GDM1 (cell line): ENCODE measurements at regions not wholly inside any gene's neighbourhood (a gene's known extent, or its start where the extent isn't known, plus 50 kb on each side); places are given as distances from the start of the nearest gene placed in this dataset.
"Not testable (repeated sequence)": the region's sequence is repeated elsewhere in the genome, so short reads cannot be mapped to it uniquely, and the experiment has no call there.

Experiments used
- DNase-seq: peaks from one replicate; lab custom pipeline; 2025; lab: John Stamatoyannopoulos, UW

DNA sequence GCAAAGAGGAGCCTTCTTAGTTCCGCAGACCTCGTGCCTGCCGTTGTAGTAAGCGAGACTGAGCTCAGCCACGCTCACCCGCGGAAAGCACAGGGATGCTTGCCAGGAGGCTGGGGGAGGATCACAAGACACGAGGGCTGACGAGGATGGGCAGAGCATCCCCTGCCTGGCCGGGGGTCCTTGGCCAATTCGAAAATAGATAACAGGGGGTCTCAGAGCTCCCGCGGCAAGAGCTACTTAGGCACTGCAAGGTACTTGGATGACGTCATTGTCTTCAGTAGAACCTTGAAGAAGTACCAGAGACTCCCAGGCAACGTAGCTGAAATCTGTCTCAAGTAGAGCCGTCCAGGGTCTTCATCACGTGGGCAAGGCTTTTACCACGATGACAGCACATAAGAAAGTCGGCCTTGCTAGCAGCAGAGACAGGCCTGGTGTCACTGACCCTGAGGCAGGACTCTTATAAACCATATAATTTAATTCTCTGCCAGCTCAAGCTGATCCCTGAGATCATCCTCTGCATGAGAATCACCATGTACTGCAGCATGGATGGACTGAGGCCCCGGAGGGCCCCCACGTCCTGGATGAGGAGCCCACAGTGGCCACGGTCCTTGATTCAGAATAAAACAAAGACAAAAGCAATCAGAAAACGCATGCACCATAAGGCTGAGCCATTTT is 81.9 kb downstream of the TMEM18 start:
- no peak for DNase-seq

GRCh38 chr2:594297-594949 is 82.8 kb downstream of the TMEM18 start:
- DNase-seq = no peak

- DNase-seq = no peak
These were observed 83.7 kb downstream of the TMEM18 start for GRCh38 chr2:593356-594026.

GRCh38 chr2:592737-593136 is 84.5 kb downstream of the TMEM18 start:
- no peak for DNase-seq

DNA sequence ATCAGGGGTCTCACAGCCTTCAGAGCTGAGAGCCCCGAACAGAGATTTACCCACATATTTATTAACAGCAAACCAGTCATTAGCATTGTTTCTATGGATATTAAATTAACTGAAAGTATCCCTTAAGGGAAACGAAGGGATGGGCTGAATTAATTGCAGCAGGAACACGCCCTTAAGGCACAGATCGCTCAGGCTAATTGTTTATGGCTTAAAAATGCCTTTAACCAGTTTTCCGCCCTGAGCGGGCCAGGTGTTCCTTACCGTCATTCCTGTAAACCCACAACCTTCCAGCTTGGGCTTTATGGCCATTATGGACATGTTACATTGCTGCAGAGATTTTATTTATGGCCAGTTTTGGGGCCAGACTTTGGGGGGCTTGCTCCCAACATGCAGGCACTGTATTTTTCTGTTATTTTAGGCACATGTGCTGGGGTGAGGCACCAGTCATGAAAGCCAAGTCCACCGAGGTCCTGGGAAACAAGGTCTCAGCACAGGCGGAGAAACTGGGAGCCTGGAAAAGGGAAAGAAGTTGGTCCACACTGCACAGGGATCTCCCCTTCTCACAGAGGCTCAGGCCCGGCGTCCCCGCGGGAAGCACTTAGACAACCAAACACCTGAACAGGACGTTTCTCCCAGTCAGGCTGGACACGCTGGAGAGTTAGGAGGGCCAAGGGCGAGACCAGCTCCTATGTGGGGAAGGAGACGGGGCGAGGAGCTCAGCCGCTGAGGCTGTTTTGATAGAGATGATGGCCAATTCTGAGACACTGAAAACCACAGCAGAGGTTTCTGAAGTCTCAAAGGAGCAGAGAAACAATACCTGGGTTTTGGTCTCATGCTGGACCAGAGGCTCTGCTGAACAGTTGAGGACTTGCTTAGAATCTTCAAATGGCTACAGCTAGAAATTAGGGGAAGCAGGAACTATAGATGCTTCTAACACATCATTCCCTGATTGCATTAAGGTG is 86.7 kb downstream of the TMEM18 start:
- DNase-seq = no peak

GRCh38 chr2:589281-590130 is 87.7 kb downstream of the TMEM18 start:
- DNase-seq = no peak

- no peak for DNase-seq
These were observed 89.0 kb downstream of the TMEM18 start for GRCh38 chr2:588074-588645.

DNA sequence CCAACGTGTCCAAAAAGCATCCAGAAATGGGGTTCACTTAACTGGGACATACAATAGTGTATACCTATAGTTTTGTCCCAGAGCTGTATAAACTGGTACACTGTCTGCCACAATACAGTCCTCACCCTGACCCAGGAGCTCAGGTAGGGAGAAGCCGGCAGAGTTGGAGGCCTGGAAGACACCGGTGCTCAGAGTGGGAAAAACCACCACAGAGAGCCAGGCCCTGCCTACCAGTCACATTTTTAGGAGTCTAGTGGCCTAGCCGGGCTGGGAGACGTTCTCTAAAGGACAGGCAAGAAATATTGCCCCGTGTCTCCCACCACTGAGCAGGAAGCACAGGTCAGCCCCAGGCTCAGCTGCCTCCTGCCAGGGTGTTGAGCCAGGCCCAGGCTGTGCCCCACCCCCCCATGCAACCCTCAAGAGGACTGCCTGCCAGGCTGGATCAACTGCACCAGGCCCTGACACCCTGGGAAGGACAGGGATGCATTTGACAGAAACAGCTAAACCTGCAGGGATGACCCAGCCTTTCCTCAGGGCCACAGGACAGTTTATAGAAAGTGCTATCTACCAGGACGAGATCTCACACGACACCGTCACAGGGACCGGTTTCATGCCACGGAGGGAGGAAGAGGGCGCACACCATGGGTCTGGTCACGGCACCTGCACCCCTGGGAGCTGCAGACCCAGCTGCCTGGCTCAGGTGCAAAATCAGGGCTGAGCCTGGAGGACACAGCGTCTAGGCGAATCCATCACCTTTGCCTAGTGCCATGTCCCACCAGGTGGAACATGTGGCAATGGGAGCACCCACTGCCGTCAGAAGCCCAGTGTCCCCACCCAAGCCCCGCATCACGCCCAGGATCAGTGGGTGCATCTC is 89.9 kb downstream of the TMEM18 start:
- no peak for DNase-seq

- DNase-seq = no peak
These were observed 90.5 kb downstream of the TMEM18 start for GRCh38 chr2:586641-587076.

DNA sequence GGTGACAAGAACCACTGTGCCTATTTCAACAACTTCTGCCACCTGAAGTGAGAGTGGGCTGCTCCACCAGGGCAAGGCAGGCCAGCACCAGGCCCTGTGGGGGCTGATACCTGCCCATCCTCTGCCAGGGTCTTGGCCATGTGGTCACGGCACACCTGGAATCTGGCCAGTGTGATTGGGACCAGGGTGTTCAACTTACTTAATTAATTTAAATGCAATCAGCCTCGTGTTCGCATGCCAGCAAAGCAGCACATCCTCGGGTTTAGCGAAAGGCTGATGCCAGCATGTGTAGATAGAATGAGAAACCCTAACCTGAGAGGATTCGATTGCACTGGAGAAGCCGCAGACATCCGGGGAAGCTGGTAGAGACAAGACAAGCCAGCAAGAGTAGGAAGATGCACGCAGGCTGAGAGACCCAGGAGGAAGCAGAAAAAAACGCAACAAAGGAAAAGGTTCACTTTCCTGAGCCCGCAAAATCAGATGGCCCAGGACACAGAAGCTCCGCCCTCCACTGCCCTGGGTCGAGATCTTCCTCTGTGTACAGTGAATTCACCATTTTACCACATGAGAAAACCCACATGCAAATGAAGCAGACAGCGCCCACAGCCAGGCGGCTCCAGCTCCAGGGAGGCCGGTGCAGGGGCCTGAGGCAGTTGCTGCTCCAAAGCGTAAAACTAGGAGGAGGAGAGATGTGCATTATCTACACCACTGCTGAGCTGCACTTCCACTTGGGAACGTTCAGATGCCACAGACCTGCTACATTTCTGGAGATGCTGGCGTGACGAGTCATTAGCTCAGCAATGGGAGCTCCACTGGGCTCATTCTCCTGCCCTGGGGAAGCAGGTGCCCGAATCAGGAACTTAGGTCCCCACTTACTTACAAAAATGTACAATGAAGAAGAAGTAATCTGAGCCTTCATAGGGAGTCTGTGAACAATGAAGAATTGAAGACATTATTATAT is 92.1 kb downstream of the TMEM18 start:
- DNase-seq = no peak

GRCh38 chr2:583666-584065 is 93.5 kb downstream of the TMEM18 start:
- no peak for DNase-seq

DNA sequence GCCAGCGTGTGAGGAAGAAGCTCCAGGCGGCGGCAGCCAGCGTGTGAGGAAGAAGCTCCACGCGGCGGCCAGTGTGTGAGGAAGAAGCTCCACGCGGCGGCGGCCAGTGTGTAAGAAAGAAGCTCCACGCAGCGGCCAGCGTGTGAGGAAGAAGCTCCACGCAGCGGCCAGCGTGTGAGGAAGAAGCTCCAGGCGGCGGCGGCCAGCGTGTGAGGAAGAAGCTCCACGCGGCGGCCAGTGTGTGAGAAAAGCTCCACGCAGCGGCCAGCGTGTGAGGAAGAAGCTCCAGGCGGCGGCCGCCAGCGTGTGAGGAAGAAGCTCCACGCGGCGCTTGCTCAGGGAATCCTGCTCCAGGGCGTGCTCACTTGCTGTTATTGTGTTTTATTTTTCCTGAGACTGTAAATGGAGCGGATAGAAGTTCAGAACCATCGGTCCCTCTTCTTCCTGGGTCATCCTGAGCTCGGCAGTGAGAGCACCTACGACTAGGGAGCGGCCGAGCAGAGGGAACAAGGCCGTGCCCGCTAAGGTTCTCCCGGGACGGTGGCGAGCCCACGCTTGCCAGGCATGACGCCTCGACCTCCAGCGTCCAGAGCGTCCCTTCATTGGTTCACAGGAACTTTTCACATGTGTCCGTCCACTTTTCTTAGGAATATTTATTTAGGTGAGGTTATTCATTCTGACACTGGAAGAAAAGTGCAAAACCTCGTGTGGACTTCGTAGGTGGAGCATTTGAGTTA is 94.2 kb downstream of the TMEM18 start:
- DNase-seq = no peak

DNA sequence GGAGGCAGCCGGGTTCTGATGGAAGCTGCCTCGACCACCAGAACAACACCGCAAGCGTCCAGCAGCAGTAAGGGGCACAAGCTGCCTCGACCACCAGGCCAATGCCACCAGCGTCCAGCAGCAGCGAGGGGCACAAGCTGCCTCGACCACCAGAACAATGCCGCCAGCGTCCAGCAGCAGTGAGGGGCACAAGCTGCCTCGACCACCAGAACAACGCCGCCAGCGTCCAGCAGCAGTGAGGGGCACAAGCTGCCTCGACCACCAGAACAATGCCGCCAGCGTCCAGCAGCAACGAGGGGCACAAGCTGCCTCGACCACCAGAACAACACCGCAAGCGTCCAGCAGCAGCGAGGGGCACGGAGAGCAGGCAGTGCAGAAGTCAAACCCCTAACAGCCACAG is 94.9 kb downstream of the TMEM18 start:
- not testable (repeated sequence) for DNase-seq

- no peak for DNase-seq
These were observed 97.2 kb downstream of the TMEM18 start for GRCh38 chr2:579961-580360.

- DNase-seq = no peak
These were observed 97.8 kb downstream of the TMEM18 start for GRCh38 chr2:579351-579886.

DNA sequence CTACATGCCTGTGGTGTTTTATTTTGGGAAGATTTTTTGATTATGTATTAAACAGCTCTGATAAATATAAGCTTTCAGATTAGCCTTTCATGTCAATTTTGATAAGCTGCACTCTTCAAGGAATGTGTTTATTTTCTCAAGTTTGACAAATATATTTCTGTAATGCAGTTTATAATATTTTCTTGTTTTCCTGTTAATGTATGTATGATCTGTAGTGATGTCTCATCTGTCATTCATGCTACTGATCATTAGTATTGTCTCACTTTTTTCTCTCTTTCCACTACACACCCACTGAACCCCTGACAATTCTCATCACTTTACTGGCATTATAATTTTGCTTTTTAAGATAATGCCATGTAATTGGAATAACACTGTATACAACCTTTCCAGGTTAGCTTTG is 100.9 kb downstream of the TMEM18 start:
- no peak for DNase-seq

DNA sequence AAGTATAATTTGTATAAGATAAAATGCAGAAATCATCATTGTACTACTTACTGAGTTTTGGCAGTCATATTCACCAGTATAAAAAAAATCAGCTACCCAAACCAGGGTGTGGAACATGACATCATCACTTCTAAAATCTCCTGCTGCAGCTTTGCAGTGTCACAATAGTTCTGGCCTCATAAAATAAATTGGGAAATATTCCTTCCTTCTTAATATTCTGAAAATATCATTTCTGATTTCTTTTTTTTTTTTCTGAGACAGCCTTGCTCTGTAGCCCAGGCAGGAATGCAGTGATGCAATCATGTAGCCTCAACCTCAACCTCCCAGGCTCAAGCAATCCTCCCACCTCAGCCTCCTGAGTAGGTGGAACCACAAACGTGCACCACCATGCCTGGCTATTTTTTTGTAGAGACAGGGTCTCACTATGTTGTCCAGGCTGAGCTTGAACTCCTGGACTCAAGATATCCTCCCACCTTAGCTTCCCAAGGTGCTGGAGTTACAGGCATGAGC is 101.4 kb downstream of the TMEM18 start:
- DNase-seq = no peak
